ENCODE measurements at regions not wholly inside any gene's neighbourhood (a gene's known extent, or its start where the extent isn't known, plus 50 kb on each side); places are given as distances from the start of the nearest gene placed in this dataset.

- TF ChIP-seq CTCF (conservative IDR thresholded peaks at IDR 0.05 in 1 of 2, IDR thresholded peaks at IDR 0.05 in 1 of 2; ENCODE audit: extremely low read depth in 1 of 2, insufficient read depth in 1 of 2, low read depth in 1 of 2, low read length in 2 of 2) (no peak), EZH2 (IDR thresholded peaks at IDR 0.05; ENCODE audit: borderline replicate concordance, low read length) (no peak)
Observed at GRCh38 chr9:38259056-38259455, 133.4 kb upstream of the ALDH1B1 start.

Data from mammary epithelial cell (primary cell).